Endodermal cell (in vitro differentiated cells): ENCODE measurements at regions not wholly inside any gene's neighbourhood (a gene's known extent, or its start where the extent isn't known, plus 50 kb on each side); places are given as distances from the start of the nearest gene placed in this dataset.
A peak's percentile ranks its signal among the peaks of the same experiment; 100 is the strongest.

ENCODE experiments used
- DNase-seq: peaks from one replicate; pipeline ENCODE4 v3.0.0-alpha.2; 2017
- H3K27ac ChIP-seq: 2 replicates; pipeline ENCODE4 v1.5.1; 2013; ENCODE audit warnings: mild to moderate bottlenecking, low read depth, low read length, moderate library complexity
- H3K27me3 ChIP-seq: 2 replicates; pipeline ENCODE4 v1.6.1; 2013; ENCODE audit warnings: mild to moderate bottlenecking, low read length, moderate library complexity; ENCODE audit not compliant: insufficient read depth, control insufficient read depth, poor library complexity, severe bottlenecking
- H3K36me3 ChIP-seq: 2 replicates; pipeline ENCODE4 v1.7.0; 2013; ENCODE audit warnings: mild to moderate bottlenecking, low read length, moderate library complexity; ENCODE audit not compliant: control insufficient read depth, insufficient read depth
- H3K4me1 ChIP-seq: one replicate; pipeline ENCODE4 v1.7.0; 2013; ENCODE audit warnings: low read length; ENCODE audit not compliant: control insufficient read depth, insufficient read depth
- H3K4me3 ChIP-seq: 2 replicates; pipeline ENCODE4 v1.5.1; 2013; ENCODE audit warnings: mild to moderate bottlenecking, low read length, moderate library complexity
- H3K9ac ChIP-seq: 2 replicates; pipeline ENCODE4 v1.6.1; 2013; ENCODE audit warnings: mild to moderate bottlenecking, low read length, moderate library complexity; ENCODE audit not compliant: poor library complexity, severe bottlenecking; ENCODE audit errors: extremely low read depth
- H3K9me3 ChIP-seq: 2 replicates; pipeline ENCODE4 v1.6.1; 2013; ENCODE audit warnings: mild to moderate bottlenecking, low read length, moderate library complexity; ENCODE audit not compliant: control insufficient read depth
- H3K27ac Mint-ChIP-seq: 2 replicates; pipeline ENCODE4 v1.8.0; 2020; ENCODE audit warnings: mixed read lengths
- H3K27me3 Mint-ChIP-seq: 2 replicates; pipeline ENCODE4 v1.8.0; 2021; ENCODE audit warnings: mild to moderate bottlenecking, mixed read lengths; ENCODE audit not compliant: insufficient read depth
- H3K36me3 Mint-ChIP-seq: 2 replicates; pipeline ENCODE4 v1.8.0; 2020; ENCODE audit warnings: low read depth, mixed read lengths
- H3K4me1 Mint-ChIP-seq: 2 replicates; pipeline ENCODE4 v1.8.0; 2020; ENCODE audit warnings: mixed read lengths
- H3K4me3 Mint-ChIP-seq: 2 replicates; pipeline ENCODE4 v1.8.0; 2020; ENCODE audit warnings: mild to moderate bottlenecking, moderate library complexity, mixed read lengths
- H3K9me3 Mint-ChIP-seq: 2 replicates; pipeline ENCODE4 v1.8.0; 2020; ENCODE audit warnings: mild to moderate bottlenecking, mixed read lengths
- WGBS, 2 experiments: methylation state at CpG; one replicate each; pipeline versions ENCODE4 v1.1.5 to v1.1.7; 2013; ENCODE audit warnings: missing lambda C conversion rate in 2 of 2, mixed read lengths in 1 of 2; ENCODE audit not compliant: insufficient coverage in 1 of 2, insufficient read length in 1 of 2; 5-methylcytosine and 5-hydroxymethylcytosine counted together
- TF ChIP-seq, protein P1 (sequence below): fragments of 200-600 bp; sonication (generic); conservative IDR thresholded peaks from 2 replicates; pipeline ENCODE4 v1.5.0; 2021; ENCODE audit warnings: antibody characterized with exemption, mild to moderate bottlenecking

DNA sequence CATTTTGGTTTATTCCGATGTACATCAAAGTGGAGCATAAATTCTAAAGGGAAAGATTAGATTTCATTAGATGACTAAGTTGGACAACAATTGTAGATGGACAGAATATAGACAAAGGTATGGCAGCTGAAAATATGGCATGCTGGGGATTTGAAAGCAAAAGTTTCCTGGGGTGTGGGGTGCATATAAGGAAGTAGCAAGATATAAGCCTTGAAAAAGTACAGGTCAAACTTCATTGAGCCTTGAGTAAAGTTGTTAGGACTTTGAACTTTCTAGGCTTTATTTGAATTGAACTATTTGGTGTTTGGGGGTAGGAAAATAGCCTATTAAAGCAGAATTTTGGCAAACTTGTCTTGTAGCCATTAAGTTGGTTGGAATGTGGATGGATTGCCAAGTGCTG is 75.8 kb upstream of the KCNJ16 start:
- H3K27me3 Mint-ChIP-seq = no peaks in the 10 kb centered on the region
- Histone ChIP-seq H3K4me1 (no peaks in the 10 kb centered on the region), H3K36me3 (no peaks in the 10 kb centered on the region), H3K27ac (no peak overlapping the region), H3K27me3 (no peaks in the 10 kb centered on the region), H3K4me3 (no peak overlapping the region), H3K9me3 (no peaks in the 10 kb centered on the region), H3K9ac (no peak overlapping the region)
- DNase-seq = no peak
- no peak overlapping the region for H3K4me3 Mint-ChIP-seq
- H3K4me1 Mint-ChIP-seq = peaks cover 4% of the 10 kb centered on the region
- no peak overlapping the region for H3K27ac Mint-ChIP-seq
- no peaks in the 10 kb centered on the region for H3K36me3 Mint-ChIP-seq
- WGBS, 2 experiments = 94 to 100% methylated on average over 1 of the region's 1 CpG
- TF ChIP-seq, protein P1, sequence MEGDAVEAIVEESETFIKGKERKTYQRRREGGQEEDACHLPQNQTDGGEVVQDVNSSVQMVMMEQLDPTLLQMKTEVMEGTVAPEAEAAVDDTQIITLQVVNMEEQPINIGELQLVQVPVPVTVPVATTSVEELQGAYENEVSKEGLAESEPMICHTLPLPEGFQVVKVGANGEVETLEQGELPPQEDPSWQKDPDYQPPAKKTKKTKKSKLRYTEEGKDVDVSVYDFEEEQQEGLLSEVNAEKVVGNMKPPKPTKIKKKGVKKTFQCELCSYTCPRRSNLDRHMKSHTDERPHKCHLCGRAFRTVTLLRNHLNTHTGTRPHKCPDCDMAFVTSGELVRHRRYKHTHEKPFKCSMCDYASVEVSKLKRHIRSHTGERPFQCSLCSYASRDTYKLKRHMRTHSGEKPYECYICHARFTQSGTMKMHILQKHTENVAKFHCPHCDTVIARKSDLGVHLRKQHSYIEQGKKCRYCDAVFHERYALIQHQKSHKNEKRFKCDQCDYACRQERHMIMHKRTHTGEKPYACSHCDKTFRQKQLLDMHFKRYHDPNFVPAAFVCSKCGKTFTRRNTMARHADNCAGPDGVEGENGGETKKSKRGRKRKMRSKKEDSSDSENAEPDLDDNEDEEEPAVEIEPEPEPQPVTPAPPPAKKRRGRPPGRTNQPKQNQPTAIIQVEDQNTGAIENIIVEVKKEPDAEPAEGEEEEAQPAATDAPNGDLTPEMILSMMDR = no peak
- H3K9me3 Mint-ChIP-seq = no peaks in the 10 kb centered on the region

DNA sequence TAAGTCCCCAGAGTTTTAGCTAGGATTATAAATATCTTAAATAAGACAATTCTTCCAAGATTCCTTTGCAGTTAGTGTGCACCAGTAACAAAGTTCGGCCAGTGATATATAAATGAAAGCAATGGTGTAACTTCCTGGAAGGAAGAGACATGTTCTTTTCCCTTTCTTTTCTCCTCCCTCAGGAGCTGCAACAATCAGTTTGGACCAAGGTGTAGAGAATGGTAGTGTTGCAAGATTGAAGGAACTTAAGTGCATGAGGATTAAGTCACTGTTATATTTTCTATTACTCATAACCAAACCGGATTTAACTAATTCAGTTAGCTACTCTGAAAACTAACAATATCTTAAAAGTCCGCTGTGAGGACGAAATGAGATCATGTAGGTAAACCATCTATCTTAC is 68.9 kb upstream of the KCNJ16 start:
- H3K36me3 Mint-ChIP-seq = no peaks in the 10 kb centered on the region
- no peaks in the 10 kb centered on the region for H3K36me3 ChIP-seq
- H3K27me3 Mint-ChIP-seq = no peaks in the 10 kb centered on the region
- H3K4me3 ChIP-seq = no peak overlapping the region
- peaks cover 4% of the 10 kb centered on the region for H3K4me1 Mint-ChIP-seq
- WGBS, 2 experiments = 83 to 100% methylated on average over 1 to 2 of the region's 4 CpGs
- no peak overlapping the region for H3K4me3 Mint-ChIP-seq
- no peak overlapping the region for H3K27ac Mint-ChIP-seq
- no peak for DNase-seq
- TF ChIP-seq, protein P1 = no peak
- no peaks in the 10 kb centered on the region for H3K4me1 ChIP-seq
- H3K9me3 Mint-ChIP-seq = no peaks in the 10 kb centered on the region
- no peak overlapping the region for H3K9ac ChIP-seq
- H3K27me3 ChIP-seq = no peaks in the 10 kb centered on the region
- no peak overlapping the region for H3K27ac ChIP-seq
- H3K9me3 ChIP-seq = no peaks in the 10 kb centered on the region

DNA sequence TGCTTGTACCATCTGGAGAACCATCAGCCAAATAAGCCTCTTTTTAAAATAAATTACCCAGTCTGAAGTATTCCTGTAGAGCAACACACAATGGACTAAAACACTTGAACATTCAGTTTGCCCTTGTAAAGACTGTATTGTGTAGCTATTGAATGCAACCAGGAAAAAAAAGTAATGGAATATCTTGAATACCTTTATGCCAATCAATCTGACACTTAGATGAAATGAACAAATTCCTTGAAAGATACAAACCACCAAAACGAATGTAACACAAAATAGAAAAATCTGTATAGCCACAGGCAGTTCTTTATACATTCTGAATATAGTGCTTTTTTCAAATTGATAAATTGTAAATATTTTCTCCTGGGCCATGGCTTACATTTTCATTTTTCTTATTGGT is 63.3 kb upstream of the KCNJ16 start:
- Histone ChIP-seq H3K9ac (no peak overlapping the region), H3K4me3 (no peak overlapping the region), H3K9me3 (no peaks in the 10 kb centered on the region), H3K27ac (peak overlapping the region; percentile 61), H3K4me1 (no peaks in the 10 kb centered on the region), H3K36me3 (no peaks in the 10 kb centered on the region), H3K27me3 (no peaks in the 10 kb centered on the region)
- no peaks in the 10 kb centered on the region for H3K27me3 Mint-ChIP-seq
- no peak overlapping the region for H3K4me3 Mint-ChIP-seq
- no peaks in the 10 kb centered on the region for H3K36me3 Mint-ChIP-seq
- TF ChIP-seq, protein P1 = no peak
- WGBS, 2 experiments = 67% methylated on average over 1 of the region's 1 CpG; no CpG with 5 or more reads in 1 of the 2 experiments
- DNase-seq = no peak
- no peaks in the 10 kb centered on the region for H3K9me3 Mint-ChIP-seq
- H3K4me1 Mint-ChIP-seq = no peaks in the 10 kb centered on the region
- no peak overlapping the region for H3K27ac Mint-ChIP-seq
